IMR-90 (cell line): ENCODE measurements at regions not wholly inside any gene's neighbourhood (a gene's known extent, or its start where the extent isn't known, plus 50 kb on each side); places are given as distances from the start of the nearest gene placed in this dataset.

Experiments
- BHLHE40 ChIP-seq: fragments of 150-350 bp; IDR thresholded peaks from 2 replicates; pipeline ENCODE4 v1.6.1; 2016; ENCODE audit warnings: mild to moderate bottlenecking, low read depth, low read length
- CEBPB ChIP-seq: IDR thresholded peaks from 2 replicates; pipeline ENCODE4 v1.6.1; 2012; ENCODE audit warnings: low read depth, low read length, improper control_type of control experiment
- CTCF ChIP-seq: conservative IDR thresholded peaks from 2 replicates; pipeline ENCODE4 v1.5.1; 2012; ENCODE audit warnings: mild to moderate bottlenecking, low read depth, low read length, improper control_type of control experiment
- FOS ChIP-seq: fragments of 150-350 bp; IDR thresholded peaks from 2 replicates; pipeline ENCODE4 v1.6.1; 2016; ENCODE audit warnings: low read depth, low read length
- MAZ ChIP-seq: IDR thresholded peaks from 2 replicates; pipeline ENCODE4 v1.6.1; 2012; ENCODE audit warnings: low read depth, mild to moderate bottlenecking, low read length, improper control_type of control experiment, moderate library complexity, borderline replicate concordance
- POLR2A ChIP-seq: IDR thresholded peaks from 2 replicates; pipeline ENCODE4 v1.6.1; 2012; ENCODE audit warnings: mild to moderate bottlenecking, low read depth, low read length
- RAD21 ChIP-seq: IDR thresholded peaks from 2 replicates; pipeline ENCODE4 v1.6.1; 2012; ENCODE audit warnings: low read length, improper control_type of control experiment
- RCOR1 ChIP-seq: IDR thresholded peaks from 2 replicates; pipeline ENCODE4 v1.6.1; 2012; ENCODE audit warnings: mild to moderate bottlenecking, low read length, improper control_type of control experiment; ENCODE audit not compliant: insufficient replicate concordance
- SMC3 ChIP-seq: fragments of 150-350 bp; IDR thresholded peaks from 2 replicates; pipeline ENCODE4 v1.6.1; 2016; ENCODE audit warnings: low read depth, mild to moderate bottlenecking, antibody characterized with exemption, low read length, moderate library complexity
- USF2 ChIP-seq: fragments of 150-350 bp; IDR thresholded peaks from 2 replicates; pipeline ENCODE4 v1.6.1; 2017; ENCODE audit warnings: mild to moderate bottlenecking, antibody characterized with exemption, low read length, low read depth

- TF ChIP-seq CTCF (no peak), RCOR1 (no peak), USF2 (no peak), POLR2A (no peak), FOS (no peak), BHLHE40 (no peak), CEBPB (no peak), RAD21 (no peak), MAZ (no peak), SMC3 (no peak)
These were observed 290.8 kb upstream of the PRDM1 start for GRCh38 chr6:105795366-105795765.
